Parathyroid adenoma (tissue), 2 donors: ENCODE measurements at regions not wholly inside any gene's neighbourhood (a gene's known extent, or its start where the extent isn't known, plus 50 kb on each side); places are given as distances from the start of the nearest gene placed in this dataset.

ENCODE experiments used
- H2AFZ ChIP-seq: fragments of 300-600 bp; sonication (generic); one replicate; pipeline ENCODE4 v1.7.0; 2017; ENCODE audit warnings: antibody characterized with exemption, mild to moderate bottlenecking
- H3K27ac ChIP-seq: fragments of 300-600 bp; sonication (generic); one replicate; pipeline ENCODE4 v1.7.0; 2017
- H3K27me3 ChIP-seq: fragments of 300-600 bp; sonication (generic); one replicate; pipeline ENCODE4 v1.7.0; 2017; ENCODE audit warnings: low read length; ENCODE audit not compliant: control insufficient read depth, insufficient read depth
- H3K36me3 ChIP-seq: fragments of 300-600 bp; sonication (generic); one replicate; pipeline ENCODE4 v1.7.0; 2017; ENCODE audit warnings: low read length; ENCODE audit not compliant: control insufficient read depth, insufficient read depth
- H3K4me1 ChIP-seq: fragments of 300-600 bp; sonication (generic); one replicate; pipeline ENCODE4 v1.7.0; 2017; ENCODE audit warnings: control low read depth
- H3K4me2 ChIP-seq: fragments of 300-600 bp; sonication (generic); one replicate; pipeline ENCODE4 v1.7.0; 2017; ENCODE audit warnings: low read length
- H3K4me3 ChIP-seq: fragments of 300-600 bp; sonication (generic); one replicate; pipeline ENCODE4 v1.7.0; 2017; ENCODE audit warnings: low read depth, low read length
- H3K79me2 ChIP-seq: fragments of 300-600 bp; sonication (generic); one replicate; pipeline ENCODE4 v1.7.0; 2017; ENCODE audit warnings: control low read depth
- H3K9ac ChIP-seq: fragments of 300-600 bp; sonication (generic); one replicate; pipeline ENCODE4 v1.7.0; 2017; ENCODE audit warnings: mild to moderate bottlenecking
- H3K9me3 ChIP-seq: fragments of 300-600 bp; sonication (generic); one replicate; pipeline ENCODE4 v1.7.0; 2017; ENCODE audit warnings: low read length; ENCODE audit not compliant: control insufficient read depth
- TF ChIP-seq, protein P1 (sequence below): fragments of 300-600 bp; sonication (generic); IDR thresholded peaks from one replicate; pipeline ENCODE4 v1.7.0; 2017; ENCODE audit warnings: antibody characterized with exemption, mild to moderate bottlenecking
- donor health status: primary hyperparathyroidism.

GRCh38 chrX:42886519-42886918 lies 108.6 kb upstream of the PPP1R2C start:
- Histone ChIP-seq H3K27ac (no peak overlapping the region), H3K9ac (no peak overlapping the region), H3K4me2 (no peak overlapping the region), H3K79me2 (no peaks in the 10 kb centered on the region), H2AFZ (no peak overlapping the region), H3K36me3 (no peaks in the 10 kb centered on the region), H3K4me3 (no peak overlapping the region), H3K9me3 (no peaks in the 10 kb centered on the region), H3K27me3 (no peaks in the 10 kb centered on the region), H3K4me1 (no peaks in the 10 kb centered on the region)
- TF ChIP-seq, protein P1, sequence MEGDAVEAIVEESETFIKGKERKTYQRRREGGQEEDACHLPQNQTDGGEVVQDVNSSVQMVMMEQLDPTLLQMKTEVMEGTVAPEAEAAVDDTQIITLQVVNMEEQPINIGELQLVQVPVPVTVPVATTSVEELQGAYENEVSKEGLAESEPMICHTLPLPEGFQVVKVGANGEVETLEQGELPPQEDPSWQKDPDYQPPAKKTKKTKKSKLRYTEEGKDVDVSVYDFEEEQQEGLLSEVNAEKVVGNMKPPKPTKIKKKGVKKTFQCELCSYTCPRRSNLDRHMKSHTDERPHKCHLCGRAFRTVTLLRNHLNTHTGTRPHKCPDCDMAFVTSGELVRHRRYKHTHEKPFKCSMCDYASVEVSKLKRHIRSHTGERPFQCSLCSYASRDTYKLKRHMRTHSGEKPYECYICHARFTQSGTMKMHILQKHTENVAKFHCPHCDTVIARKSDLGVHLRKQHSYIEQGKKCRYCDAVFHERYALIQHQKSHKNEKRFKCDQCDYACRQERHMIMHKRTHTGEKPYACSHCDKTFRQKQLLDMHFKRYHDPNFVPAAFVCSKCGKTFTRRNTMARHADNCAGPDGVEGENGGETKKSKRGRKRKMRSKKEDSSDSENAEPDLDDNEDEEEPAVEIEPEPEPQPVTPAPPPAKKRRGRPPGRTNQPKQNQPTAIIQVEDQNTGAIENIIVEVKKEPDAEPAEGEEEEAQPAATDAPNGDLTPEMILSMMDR, result no peak

DNA sequence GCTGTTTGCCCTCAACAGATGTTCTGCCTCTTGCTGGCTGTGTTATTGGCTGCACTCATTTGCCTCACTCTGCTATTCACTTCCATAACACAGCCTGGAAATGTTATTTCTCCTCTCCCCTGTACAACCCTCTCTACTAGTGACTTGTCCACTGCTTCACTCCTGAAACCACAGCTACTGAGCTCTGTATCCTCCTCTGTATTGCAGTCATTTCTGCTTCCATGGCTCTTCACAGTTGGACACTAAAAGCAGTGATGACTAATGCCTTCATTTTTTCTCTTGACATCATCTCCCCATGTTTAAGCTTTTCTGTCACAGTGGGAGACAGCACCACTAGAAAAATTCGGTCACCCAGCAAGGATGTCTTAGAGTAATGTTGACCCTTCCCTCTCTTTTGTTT lies 123.0 kb upstream of the PPP1R2C start:
- Histone ChIP-seq H3K4me2 (no peak overlapping the region), H3K4me1 (no peaks in the 10 kb centered on the region), H3K36me3 (no peaks in the 10 kb centered on the region), H2AFZ (no peak overlapping the region), H3K9ac (no peak overlapping the region), H3K4me3 (no peak overlapping the region), H3K27ac (no peak overlapping the region), H3K9me3 (no peaks in the 10 kb centered on the region), H3K79me2 (no peaks in the 10 kb centered on the region), H3K27me3 (no peaks in the 10 kb centered on the region)
- TF ChIP-seq, protein P1, result no peak

DNA sequence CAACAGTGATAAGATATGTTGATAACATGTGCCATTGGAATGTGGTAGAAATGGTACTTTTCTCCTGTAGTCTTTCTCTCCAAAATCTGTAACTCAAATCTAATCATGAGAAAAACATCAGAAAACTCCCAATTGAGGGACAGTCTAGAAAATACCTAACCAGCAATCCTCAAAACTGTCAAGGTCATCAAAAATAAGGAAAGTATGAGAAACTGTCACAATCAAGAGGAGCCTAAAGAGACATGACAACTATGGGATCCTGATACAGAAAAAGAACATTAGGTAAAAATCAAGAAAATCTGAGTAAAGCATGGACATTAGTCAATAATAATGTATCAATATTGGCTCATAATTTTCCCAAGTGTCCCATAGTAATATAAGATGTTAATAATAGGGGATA lies 124.5 kb upstream of the PPP1R2C start:
- H3K27me3 ChIP-seq, result no peaks in the 10 kb centered on the region
- TF ChIP-seq, protein P1, result no peak

GRCh38 chrX:42920752-42921151 lies 142.8 kb upstream of the PPP1R2C start:
- no peak overlapping the region for H2AFZ ChIP-seq

More for the DNA sequence above, 124.5 kb upstream of the PPP1R2C start:
- Histone ChIP-seq H3K36me3 (no peaks in the 10 kb centered on the region), H3K4me3 (no peak overlapping the region), H3K4me2 (no peak overlapping the region), H3K27ac (no peak overlapping the region), H3K9ac (no peak overlapping the region), H3K79me2 (no peaks in the 10 kb centered on the region), H2AFZ (no peak overlapping the region), H3K4me1 (no peaks in the 10 kb centered on the region), H3K9me3 (no peaks in the 10 kb centered on the region)

GRCh38 chrX:42930071-42930470 lies 152.1 kb upstream of the PPP1R2C start:
- no peaks in the 10 kb centered on the region for H3K9me3 ChIP-seq
- H3K36me3 ChIP-seq, result no peaks in the 10 kb centered on the region
- H3K4me2 ChIP-seq, result no peak overlapping the region
- H3K4me1 ChIP-seq, result no peaks in the 10 kb centered on the region
- H3K79me2 ChIP-seq, result no peaks in the 10 kb centered on the region
- no peak overlapping the region for H3K27ac ChIP-seq
- no peak overlapping the region for H2AFZ ChIP-seq
- no peaks in the 10 kb centered on the region for H3K27me3 ChIP-seq
- H3K9ac ChIP-seq, result no peak overlapping the region
- no peak overlapping the region for H3K4me3 ChIP-seq
- TF ChIP-seq, protein P1, result no peak

More at GRCh38 chrX:42920752-42921151, 142.8 kb upstream of the PPP1R2C start:
- Histone ChIP-seq H3K9me3 (no peaks in the 10 kb centered on the region), H3K27ac (no peak overlapping the region), H3K27me3 (no peaks in the 10 kb centered on the region), H3K9ac (no peak overlapping the region), H3K79me2 (no peaks in the 10 kb centered on the region), H3K4me2 (no peak overlapping the region), H3K4me3 (no peak overlapping the region), H3K36me3 (no peaks in the 10 kb centered on the region), H3K4me1 (no peaks in the 10 kb centered on the region)
- TF ChIP-seq, protein P1, result no peak
